ENCODE measurements at regions not wholly inside any gene's neighbourhood (a gene's known extent, or its start where the extent isn't known, plus 50 kb on each side); places are given as distances from the start of the nearest gene placed in this dataset.

DNA sequence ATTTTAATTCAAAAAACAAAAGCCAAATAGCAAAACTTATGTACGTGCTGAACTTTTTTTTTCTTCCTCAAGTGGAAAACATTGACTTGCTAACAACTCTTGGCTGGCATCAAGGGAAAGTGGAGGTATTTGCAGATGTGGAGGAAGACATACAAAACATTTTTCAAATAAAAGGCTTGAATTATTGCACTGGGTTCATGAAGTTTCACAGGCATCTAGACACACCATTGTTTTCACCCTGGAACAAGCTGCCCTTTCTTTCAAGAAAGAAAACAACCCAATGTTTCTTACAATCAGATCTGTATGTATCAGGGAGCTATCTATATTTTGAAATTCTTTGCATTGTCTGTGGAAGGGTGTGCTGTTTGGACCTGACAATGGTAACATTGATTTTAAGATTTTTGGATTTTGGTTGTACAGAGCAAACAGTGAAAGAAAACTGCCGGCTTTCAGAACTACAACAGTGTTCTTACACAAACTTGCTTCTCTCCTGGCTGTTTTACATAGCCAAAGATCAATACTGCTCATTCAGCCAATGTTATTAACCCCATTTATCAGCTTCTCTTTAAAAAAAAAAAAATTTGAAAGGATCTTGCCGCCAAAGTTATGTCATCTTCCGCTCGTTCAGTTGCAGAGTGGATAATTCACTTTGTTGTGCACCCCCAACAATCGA lies 187.7 kb upstream of the FOXD3 start:
- intact Hi-C loops (cut with micrococcal nuclease): no loop called here
- no peaks in the 10 kb centered on the region for H3K36me3 ChIP-seq (replicated peaks in 1 of 2; ENCODE audit: control insufficient read depth in 1 of 2, insufficient read depth in 2 of 2, low read length in 2 of 2)
- WGBS (ENCODE audit: insufficient coverage): 100% methylated on average over 4 of the region's 6 CpGs
- no peaks in the 10 kb centered on the region for H4K20me1 ChIP-seq (ENCODE audit: insufficient read depth, low read length)
- H3K4me3 ChIP-seq (replicated peaks in 1 of 3; ENCODE audit: low read depth in 2 of 3, low read length in 3 of 3): no peak overlapping the region
- H2AFZ ChIP-seq (ENCODE audit: insufficient read depth, low read depth, low read length, poor library complexity, severe bottlenecking): no peak overlapping the region
- no peaks in the 10 kb centered on the region for H3K79me2 ChIP-seq (ENCODE audit: insufficient read depth, low read length)
- TF ChIP-seq, protein P1, sequence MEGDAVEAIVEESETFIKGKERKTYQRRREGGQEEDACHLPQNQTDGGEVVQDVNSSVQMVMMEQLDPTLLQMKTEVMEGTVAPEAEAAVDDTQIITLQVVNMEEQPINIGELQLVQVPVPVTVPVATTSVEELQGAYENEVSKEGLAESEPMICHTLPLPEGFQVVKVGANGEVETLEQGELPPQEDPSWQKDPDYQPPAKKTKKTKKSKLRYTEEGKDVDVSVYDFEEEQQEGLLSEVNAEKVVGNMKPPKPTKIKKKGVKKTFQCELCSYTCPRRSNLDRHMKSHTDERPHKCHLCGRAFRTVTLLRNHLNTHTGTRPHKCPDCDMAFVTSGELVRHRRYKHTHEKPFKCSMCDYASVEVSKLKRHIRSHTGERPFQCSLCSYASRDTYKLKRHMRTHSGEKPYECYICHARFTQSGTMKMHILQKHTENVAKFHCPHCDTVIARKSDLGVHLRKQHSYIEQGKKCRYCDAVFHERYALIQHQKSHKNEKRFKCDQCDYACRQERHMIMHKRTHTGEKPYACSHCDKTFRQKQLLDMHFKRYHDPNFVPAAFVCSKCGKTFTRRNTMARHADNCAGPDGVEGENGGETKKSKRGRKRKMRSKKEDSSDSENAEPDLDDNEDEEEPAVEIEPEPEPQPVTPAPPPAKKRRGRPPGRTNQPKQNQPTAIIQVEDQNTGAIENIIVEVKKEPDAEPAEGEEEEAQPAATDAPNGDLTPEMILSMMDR (IDR thresholded peaks at IDR 0.05): no peak
- peaks cover 2 to 9% (median 5%) of the 10 kb centered on the region in 3 donors for H3K27me3 Mint-ChIP-seq (ENCODE audit: low read depth in 3 of 3)
- H3K9ac ChIP-seq (ENCODE audit: insufficient read depth, low read length, poor library complexity, severe bottlenecking): no peak overlapping the region
- no peak for DNase-seq
- H3K9me3 Mint-ChIP-seq: no peaks in the 10 kb centered on the region
- H3K9me3 ChIP-seq (replicated peaks in 1 of 2; ENCODE audit: control insufficient read depth in 1 of 2, insufficient read depth in 1 of 2, low read length in 2 of 2): no peaks in the 10 kb centered on the region
- no peak overlapping the region for H3K4me2 ChIP-seq (replicated peaks; ENCODE audit: extremely low read depth, low read length, poor library complexity, severe bottlenecking)
- no peak overlapping the region for H3K27ac ChIP-seq (ENCODE audit: low read depth in 1 of 2, low read length in 2 of 2)
- H3K4me1 Mint-ChIP-seq: no peaks in the 10 kb centered on the region
- no peaks in the 10 kb centered on the region for H3K36me3 Mint-ChIP-seq
- H3K4me3 Mint-ChIP-seq: no peak overlapping the region
- H3K4me1 ChIP-seq (ENCODE audit: control insufficient read depth in 1 of 2, insufficient read depth in 2 of 2, low read length in 2 of 2): no peaks in the 10 kb centered on the region
- H3K27ac Mint-ChIP-seq: no peak overlapping the region
- no peaks in the 10 kb centered on the region for H3K27me3 ChIP-seq (ENCODE audit: control insufficient read depth in 2 of 2, insufficient read depth in 2 of 2, low read length in 2 of 2)

DNA sequence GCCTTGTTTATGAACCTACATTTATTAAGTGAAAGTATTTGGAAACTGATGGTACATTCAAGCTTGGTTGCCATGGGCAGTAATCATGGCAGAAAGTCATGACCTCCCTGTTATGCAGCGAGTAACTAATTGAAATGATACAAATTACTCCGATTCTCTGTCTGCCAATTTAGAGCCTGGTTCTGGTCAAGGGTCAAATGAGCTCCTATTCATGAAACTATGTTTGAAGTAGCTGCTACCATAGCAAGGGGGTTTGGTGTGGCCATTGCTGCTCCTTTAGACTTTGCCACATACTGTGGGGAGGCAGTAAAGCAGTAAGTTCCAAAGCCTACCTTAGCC lies 187.2 kb upstream of the FOXD3 start:
- intact Hi-C loops (cut with micrococcal nuclease): no loop called here
- H3K4me1 Mint-ChIP-seq: no peaks in the 10 kb centered on the region
- H3K27ac ChIP-seq (ENCODE audit: low read depth in 1 of 2, low read length in 2 of 2): no peak overlapping the region

More for the DNA sequence above, 187.2 kb upstream of the FOXD3 start:
- no peak overlapping the region for H2AFZ ChIP-seq (ENCODE audit: insufficient read depth, low read depth, low read length, poor library complexity, severe bottlenecking)
- no peak overlapping the region for H3K9ac ChIP-seq (ENCODE audit: insufficient read depth, low read length, poor library complexity, severe bottlenecking)
- H3K36me3 ChIP-seq (replicated peaks in 1 of 2; ENCODE audit: control insufficient read depth in 1 of 2, insufficient read depth in 2 of 2, low read length in 2 of 2): no peaks in the 10 kb centered on the region
- no peak overlapping the region for H3K4me2 ChIP-seq (replicated peaks; ENCODE audit: extremely low read depth, low read length, poor library complexity, severe bottlenecking)
- no peak for DNase-seq
- Mint-ChIP-seq H3K9me3 (no peaks in the 10 kb centered on the region), H3K4me3 (no peak overlapping the region), H3K36me3 (no peaks in the 10 kb centered on the region), H3K27me3 (ENCODE audit: low read depth in 3 of 3) (peaks cover 2 to 9% (median 5%) of the 10 kb centered on the region in 3 donors), H3K27ac (no peak overlapping the region)
- TF ChIP-seq, protein P1 (IDR thresholded peaks at IDR 0.05): no peak
- no peaks in the 10 kb centered on the region for H3K27me3 ChIP-seq (ENCODE audit: control insufficient read depth in 2 of 2, insufficient read depth in 2 of 2, low read length in 2 of 2)
- H3K4me3 ChIP-seq (replicated peaks in 1 of 3; ENCODE audit: low read depth in 2 of 3, low read length in 3 of 3): no peak overlapping the region
- WGBS (ENCODE audit: insufficient coverage): 100% methylated on average over 1 of the region's 2 CpGs
- no peaks in the 10 kb centered on the region for H4K20me1 ChIP-seq (ENCODE audit: insufficient read depth, low read length)
- no peaks in the 10 kb centered on the region for H3K79me2 ChIP-seq (ENCODE audit: insufficient read depth, low read length)
- H3K4me1 ChIP-seq (ENCODE audit: control insufficient read depth in 1 of 2, insufficient read depth in 2 of 2, low read length in 2 of 2): no peaks in the 10 kb centered on the region
- H3K9me3 ChIP-seq (replicated peaks in 1 of 2; ENCODE audit: control insufficient read depth in 1 of 2, insufficient read depth in 1 of 2, low read length in 2 of 2): no peaks in the 10 kb centered on the region

All from CD14-positive monocyte (primary cell).